Lower leg skin (tissue), 3 donors: ENCODE measurements at regions not wholly inside any gene's neighbourhood (a gene's known extent, or its start where the extent isn't known, plus 50 kb on each side); places are given as distances from the start of the nearest gene placed in this dataset.

Experiments used
- POLR2A ChIP-seq, 2 donors: fragments of 450-650 bp; IDR thresholded peaks; one replicate each; pipeline ENCODE4 v1.6.1; 2016 to 2017; ENCODE audit warnings: antibody characterized with exemption in 2 of 2, mild to moderate bottlenecking in 1 of 2, moderate library complexity in 1 of 2
- TF ChIP-seq, protein P1 (sequence below), 3 donors: fragments of 450-650 bp; IDR thresholded peaks; one replicate each; pipeline ENCODE4 v1.5.1; 2016; ENCODE audit warnings: antibody characterized with exemption in 3 of 3, mild to moderate bottlenecking in 3 of 3, moderate library complexity in 2 of 3

DNA sequence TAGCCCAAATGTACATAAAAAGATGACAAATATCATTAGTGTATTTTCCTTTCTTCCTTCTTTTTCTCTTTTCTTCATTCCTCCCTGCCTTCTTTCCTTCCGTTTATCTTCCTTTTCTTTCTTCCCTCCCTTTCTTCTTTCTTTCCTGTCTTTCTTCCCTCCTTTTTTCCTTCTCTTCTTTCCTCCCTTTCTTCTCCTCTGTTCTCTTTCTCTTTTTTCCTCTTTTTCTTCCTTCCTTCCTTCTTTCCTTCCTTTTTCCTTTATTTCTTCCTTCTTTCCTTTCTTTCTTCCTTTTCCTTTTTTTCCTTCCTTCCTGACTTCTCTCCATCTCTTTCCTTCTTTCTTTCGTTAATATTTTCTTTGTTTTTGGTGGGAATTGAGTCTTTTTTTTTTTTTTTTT is 256.9 kb upstream of the CNTNAP5 start:
- TF ChIP-seq, protein P1, sequence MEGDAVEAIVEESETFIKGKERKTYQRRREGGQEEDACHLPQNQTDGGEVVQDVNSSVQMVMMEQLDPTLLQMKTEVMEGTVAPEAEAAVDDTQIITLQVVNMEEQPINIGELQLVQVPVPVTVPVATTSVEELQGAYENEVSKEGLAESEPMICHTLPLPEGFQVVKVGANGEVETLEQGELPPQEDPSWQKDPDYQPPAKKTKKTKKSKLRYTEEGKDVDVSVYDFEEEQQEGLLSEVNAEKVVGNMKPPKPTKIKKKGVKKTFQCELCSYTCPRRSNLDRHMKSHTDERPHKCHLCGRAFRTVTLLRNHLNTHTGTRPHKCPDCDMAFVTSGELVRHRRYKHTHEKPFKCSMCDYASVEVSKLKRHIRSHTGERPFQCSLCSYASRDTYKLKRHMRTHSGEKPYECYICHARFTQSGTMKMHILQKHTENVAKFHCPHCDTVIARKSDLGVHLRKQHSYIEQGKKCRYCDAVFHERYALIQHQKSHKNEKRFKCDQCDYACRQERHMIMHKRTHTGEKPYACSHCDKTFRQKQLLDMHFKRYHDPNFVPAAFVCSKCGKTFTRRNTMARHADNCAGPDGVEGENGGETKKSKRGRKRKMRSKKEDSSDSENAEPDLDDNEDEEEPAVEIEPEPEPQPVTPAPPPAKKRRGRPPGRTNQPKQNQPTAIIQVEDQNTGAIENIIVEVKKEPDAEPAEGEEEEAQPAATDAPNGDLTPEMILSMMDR (IDR thresholded peaks at IDR 0.05), result no peak
- no peak for TF ChIP-seq POLR2A (IDR thresholded peaks at IDR 0.05)
